ENCODE measurements at regions not wholly inside any gene's neighbourhood (a gene's known extent, or its start where the extent isn't known, plus 50 kb on each side); places are given as distances from the start of the nearest gene placed in this dataset.

DNA sequence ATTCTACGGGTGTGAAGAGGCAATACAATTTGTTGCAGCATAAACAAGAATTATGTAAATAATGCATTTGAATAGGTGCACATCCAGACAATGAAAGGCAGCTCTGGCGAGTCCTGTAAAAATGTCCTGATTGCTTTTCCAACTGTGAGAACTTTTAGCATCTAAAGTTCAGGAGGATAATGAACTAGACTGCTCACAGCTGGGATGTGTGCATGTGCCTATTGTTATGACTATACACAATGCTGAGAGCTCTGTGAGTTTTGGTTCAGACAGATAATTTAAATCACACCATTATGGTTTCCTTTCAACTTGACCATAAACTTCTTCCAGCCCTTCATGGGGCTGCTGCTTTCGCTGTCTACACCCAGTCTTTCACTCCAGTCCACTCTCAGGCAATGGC is 99.9 kb downstream of the PLK2 start:
- TF ChIP-seq, protein P1, sequence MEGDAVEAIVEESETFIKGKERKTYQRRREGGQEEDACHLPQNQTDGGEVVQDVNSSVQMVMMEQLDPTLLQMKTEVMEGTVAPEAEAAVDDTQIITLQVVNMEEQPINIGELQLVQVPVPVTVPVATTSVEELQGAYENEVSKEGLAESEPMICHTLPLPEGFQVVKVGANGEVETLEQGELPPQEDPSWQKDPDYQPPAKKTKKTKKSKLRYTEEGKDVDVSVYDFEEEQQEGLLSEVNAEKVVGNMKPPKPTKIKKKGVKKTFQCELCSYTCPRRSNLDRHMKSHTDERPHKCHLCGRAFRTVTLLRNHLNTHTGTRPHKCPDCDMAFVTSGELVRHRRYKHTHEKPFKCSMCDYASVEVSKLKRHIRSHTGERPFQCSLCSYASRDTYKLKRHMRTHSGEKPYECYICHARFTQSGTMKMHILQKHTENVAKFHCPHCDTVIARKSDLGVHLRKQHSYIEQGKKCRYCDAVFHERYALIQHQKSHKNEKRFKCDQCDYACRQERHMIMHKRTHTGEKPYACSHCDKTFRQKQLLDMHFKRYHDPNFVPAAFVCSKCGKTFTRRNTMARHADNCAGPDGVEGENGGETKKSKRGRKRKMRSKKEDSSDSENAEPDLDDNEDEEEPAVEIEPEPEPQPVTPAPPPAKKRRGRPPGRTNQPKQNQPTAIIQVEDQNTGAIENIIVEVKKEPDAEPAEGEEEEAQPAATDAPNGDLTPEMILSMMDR (IDR thresholded peaks at IDR 0.05; ENCODE audit: low read depth, low read length): no peak
- TF ChIP-seq MYC (IDR thresholded peaks at IDR 0.05; ENCODE audit: low read depth, low read length) (no peak), POLR2A (IDR thresholded peaks at IDR 0.05; ENCODE audit: extremely low read depth, insufficient read length) (no peak)
- TF ChIP-seq, protein P2, sequence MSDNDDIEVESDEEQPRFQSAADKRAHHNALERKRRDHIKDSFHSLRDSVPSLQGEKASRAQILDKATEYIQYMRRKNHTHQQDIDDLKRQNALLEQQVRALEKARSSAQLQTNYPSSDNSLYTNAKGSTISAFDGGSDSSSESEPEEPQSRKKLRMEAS (IDR thresholded peaks at IDR 0.05; ENCODE audit: low read depth, low read length): no peak
